22Rv1 (cell line): ENCODE measurements at regions not wholly inside any gene's neighbourhood (a gene's known extent, or its start where the extent isn't known, plus 50 kb on each side); places are given as distances from the start of the nearest gene placed in this dataset.

ENCODE experiments used
- H3K27ac ChIP-seq: fragments of 450-650 bp; 2 replicates; pipeline ENCODE4 v1.5.1; 2017
- CTCF ChIP-seq: fragments of 450-650 bp; IDR thresholded peaks from 2 replicates; pipeline ENCODE4 v1.5.1; 2017; ENCODE audit warnings: mild to moderate bottlenecking
- ZFX ChIP-seq: fragments of 450-650 bp; IDR thresholded peaks from 2 replicates; pipeline ENCODE4 v1.6.1; 2017; ENCODE audit warnings: antibody characterized with exemption, borderline replicate concordance

- TF ChIP-seq CTCF (no peak), ZFX (no peak)
Observed at GRCh38 chr3:168611826-168612225, 516.1 kb upstream of the GOLIM4 start.

GRCh38 chr3:168608926-168609325 is 513.2 kb upstream of the GOLIM4 start:
- TF ChIP-seq CTCF = no peak
- no peak for TF ChIP-seq ZFX

More at GRCh38 chr3:168611826-168612225, 516.1 kb upstream of the GOLIM4 start:
- H3K27ac ChIP-seq = no peak overlapping the region

GRCh38 chr3:168604767-168605166 is 509.0 kb upstream of the GOLIM4 start:
- TF ChIP-seq CTCF (no peak), ZFX (no peak)
- H3K27ac ChIP-seq = no peak overlapping the region

More at GRCh38 chr3:168608926-168609325, 513.2 kb upstream of the GOLIM4 start:
- no peak overlapping the region for H3K27ac ChIP-seq

GRCh38 chr3:168598250-168598649 is 502.5 kb upstream of the GOLIM4 start:
- TF ChIP-seq ZFX (no peak), CTCF (no peak)
- no peak overlapping the region for H3K27ac ChIP-seq

GRCh38 chr3:168596175-168596823 is 500.6 kb upstream of the GOLIM4 start:
- no peak overlapping the region for H3K27ac ChIP-seq
- TF ChIP-seq CTCF (no peak), ZFX (no peak)

- H3K27ac ChIP-seq = no peak overlapping the region
Observed at GRCh38 chr3:168591587-168591986, 495.9 kb upstream of the GOLIM4 start.

More at GRCh38 chr3:168591587-168591986, 495.9 kb upstream of the GOLIM4 start:
- no peak for TF ChIP-seq ZFX
- TF ChIP-seq CTCF = no peak
